ENCODE measurements at regions not wholly inside any gene's neighbourhood (a gene's known extent, or its start where the extent isn't known, plus 50 kb on each side); places are given as distances from the start of the nearest gene placed in this dataset.

- no peak for ATAC-seq
- TF ChIP-seq ZC3H10 (CRISPR knock-in tag; IDR thresholded peaks at IDR 0.05) (no peak), SNAI2 (CRISPR knock-in tag; IDR thresholded peaks at IDR 0.05) (no peak), TCF4 (CRISPR knock-in tag; IDR thresholded peaks at IDR 0.05; ENCODE audit: borderline replicate concordance) (no peak), ESRRG (CRISPR knock-in tag; IDR thresholded peaks at IDR 0.05) (no peak), BACH2 (CRISPR knock-in tag; IDR thresholded peaks at IDR 0.05; ENCODE audit: borderline replicate concordance) (no peak), RARB (CRISPR knock-in tag; IDR thresholded peaks at IDR 0.05) (no peak), OSR1 (CRISPR knock-in tag; IDR thresholded peaks at IDR 0.05) (no peak), GLIS3 (CRISPR knock-in tag; IDR thresholded peaks at IDR 0.05) (no peak), TSHZ2 (CRISPR knock-in tag; IDR thresholded peaks at IDR 0.05) (no peak), PATZ1 (CRISPR knock-in tag; IDR thresholded peaks at IDR 0.05; ENCODE audit: borderline replicate concordance) (no peak), ZNF565 (CRISPR knock-in tag; conservative IDR thresholded peaks at IDR 0.05; ENCODE audit: low read depth) (no peak), CREB5 (CRISPR knock-in tag; IDR thresholded peaks at IDR 0.05; ENCODE audit: low read depth) (no peak), PPARA (CRISPR knock-in tag; IDR thresholded peaks at IDR 0.05; ENCODE audit: borderline replicate concordance) (no peak), ZNF70 (CRISPR knock-in tag; IDR thresholded peaks at IDR 0.05) (no peak), ISL1 (CRISPR knock-in tag; IDR thresholded peaks at IDR 0.05) (no peak), ZFP30 (CRISPR knock-in tag; IDR thresholded peaks at IDR 0.05) (no peak)
These were observed 145.7 kb upstream of the DLX2 start for GRCh38 chr2:172248381-172248780.

- peak; percentile 37 for ATAC-seq
- TF ChIP-seq BACH2 (CRISPR knock-in tag; IDR thresholded peaks at IDR 0.05; ENCODE audit: borderline replicate concordance) (no peak), ZFP30 (CRISPR knock-in tag; IDR thresholded peaks at IDR 0.05) (no peak), TOX (CRISPR knock-in tag; IDR thresholded peaks at IDR 0.05; ENCODE audit: borderline replicate concordance) (no peak), ZNF565 (CRISPR knock-in tag; conservative IDR thresholded peaks at IDR 0.05; ENCODE audit: low read depth) (no peak), ZNF70 (CRISPR knock-in tag; IDR thresholded peaks at IDR 0.05) (no peak), TCF4 (CRISPR knock-in tag; IDR thresholded peaks at IDR 0.05; ENCODE audit: borderline replicate concordance) (no peak), ISL1 (CRISPR knock-in tag; IDR thresholded peaks at IDR 0.05) (no peak)
These were observed 146.1 kb upstream of the DLX2 start for GRCh38 chr2:172248785-172249187.

- TF ChIP-seq PPARA (CRISPR knock-in tag; IDR thresholded peaks at IDR 0.05; ENCODE audit: borderline replicate concordance) (no peak), POU6F1 (CRISPR knock-in tag; IDR thresholded peaks at IDR 0.05; ENCODE audit: borderline replicate concordance, low read depth) (no peak), ZNF70 (CRISPR knock-in tag; IDR thresholded peaks at IDR 0.05) (no peak), CSRNP3 (CRISPR knock-in tag; IDR thresholded peaks at IDR 0.05) (no peak), ESRRG (CRISPR knock-in tag; IDR thresholded peaks at IDR 0.05) (no peak), ISL1 (CRISPR knock-in tag; IDR thresholded peaks at IDR 0.05) (no peak), ARNTL (CRISPR knock-in tag; IDR thresholded peaks at IDR 0.05; ENCODE audit: borderline replicate concordance, low read depth) (no peak), ZNF8 (CRISPR knock-in tag; IDR thresholded peaks at IDR 0.05) (no peak), TOX (CRISPR knock-in tag; IDR thresholded peaks at IDR 0.05; ENCODE audit: borderline replicate concordance) (no peak), ZFP30 (CRISPR knock-in tag; IDR thresholded peaks at IDR 0.05) (no peak), ZC3H10 (CRISPR knock-in tag; IDR thresholded peaks at IDR 0.05) (no peak), TCF4 (CRISPR knock-in tag; IDR thresholded peaks at IDR 0.05; ENCODE audit: borderline replicate concordance) (no peak), ZFP3 (CRISPR knock-in tag; IDR thresholded peaks at IDR 0.05) (no peak), CSDC2 (CRISPR knock-in tag; IDR thresholded peaks at IDR 0.05) (no peak)
- ATAC-seq = peak; percentile 32
These were observed 146.6 kb upstream of the DLX2 start for GRCh38 chr2:172249334-172249733.

All from SK-N-SH treated with all-trans-retinoic acid at 6 μM for 48 hours (cell line).